ENCODE measurements at regions not wholly inside any gene's neighbourhood (a gene's known extent, or its start where the extent isn't known, plus 50 kb on each side); places are given as distances from the start of the nearest gene placed in this dataset.

- H3K4me3 ChIP-seq (ENCODE audit: low read length): no peak overlapping the region
- no peak overlapping the region for H3K4me3 Mint-ChIP-seq
- H3K27ac Mint-ChIP-seq: no peak overlapping the region
- H3K27me3 Mint-ChIP-seq: no peaks in the 10 kb centered on the region
- H3K27me3 ChIP-seq (ENCODE audit: insufficient read depth, low read length, poor library complexity, severe bottlenecking): no peaks in the 10 kb centered on the region
- no peaks in the 10 kb centered on the region for H3K4me1 ChIP-seq (ENCODE audit: insufficient read depth, low read length)
- ChIA-PET CTCF (no interaction called here), POLR2A (no interaction called here)
- no peaks in the 10 kb centered on the region for H3K9me3 ChIP-seq (ENCODE audit: low read length)
- DNase-seq: no peak
- peaks cover 1 to 10% (median 2%) of the 10 kb centered on the region in 5 donors for H3K9me3 Mint-ChIP-seq
- H3K36me3 Mint-ChIP-seq: no peaks in the 10 kb centered on the region
- H3K4me1 Mint-ChIP-seq: no peaks in the 10 kb centered on the region
- H3K36me3 ChIP-seq (ENCODE audit: insufficient read depth, low read length): no peaks in the 10 kb centered on the region
- H3K27ac ChIP-seq (ENCODE audit: low read depth, low read length): no peak overlapping the region
Measured at GRCh38 chr12:84605983-84606382, 306.6 kb downstream of the SLC6A15 start.

- Mint-ChIP-seq H3K9me3 (peaks cover 0 to 7% (median 2%) of the 10 kb centered on the region in 5 donors), H3K4me3 (no peak overlapping the region), H3K27ac (no peak overlapping the region), H3K4me1 (no peaks in the 10 kb centered on the region), H3K27me3 (no peaks in the 10 kb centered on the region), H3K36me3 (no peaks in the 10 kb centered on the region)
- H3K27ac ChIP-seq (ENCODE audit: low read depth, low read length): no peak overlapping the region
- CTCF ChIA-PET: no interaction called here
- no peak for DNase-seq
- no peaks in the 10 kb centered on the region for H3K36me3 ChIP-seq (ENCODE audit: insufficient read depth, low read length)
- no peaks in the 10 kb centered on the region for H3K27me3 ChIP-seq (ENCODE audit: insufficient read depth, low read length, poor library complexity, severe bottlenecking)
- H3K4me3 ChIP-seq (ENCODE audit: low read length): no peak overlapping the region
- POLR2A ChIA-PET: no interaction called here
- no peaks in the 10 kb centered on the region for H3K9me3 ChIP-seq (ENCODE audit: low read length)
- no peaks in the 10 kb centered on the region for H3K4me1 ChIP-seq (ENCODE audit: insufficient read depth, low read length)
Measured at GRCh38 chr12:84604551-84604950, 308.0 kb downstream of the SLC6A15 start.

- DNase-seq: no peak
- Mint-ChIP-seq H3K27ac (no peak overlapping the region), H3K36me3 (no peaks in the 10 kb centered on the region), H3K27me3 (no peaks in the 10 kb centered on the region), H3K9me3 (peaks cover 0 to 9% (median 2%) of the 10 kb centered on the region in 5 donors), H3K4me1 (no peaks in the 10 kb centered on the region), H3K4me3 (no peak overlapping the region)
- H3K4me3 ChIP-seq (ENCODE audit: low read length): no peak overlapping the region
- ChIA-PET POLR2A (no interaction called here), CTCF (no interaction called here)
- H3K9me3 ChIP-seq (ENCODE audit: low read length): no peaks in the 10 kb centered on the region
- H3K36me3 ChIP-seq (ENCODE audit: insufficient read depth, low read length): no peaks in the 10 kb centered on the region
- no peaks in the 10 kb centered on the region for H3K27me3 ChIP-seq (ENCODE audit: insufficient read depth, low read length, poor library complexity, severe bottlenecking)
- no peaks in the 10 kb centered on the region for H3K4me1 ChIP-seq (ENCODE audit: insufficient read depth, low read length)
- no peak overlapping the region for H3K27ac ChIP-seq (ENCODE audit: low read depth, low read length)
Measured at GRCh38 chr12:84603484-84604248, 308.9 kb downstream of the SLC6A15 start.

GRCh38 chr12:84601483-84601882, 311.1 kb downstream of the SLC6A15 start:
- CTCF ChIA-PET: no interaction called here
- Mint-ChIP-seq H3K36me3 (no peaks in the 10 kb centered on the region), H3K4me1 (no peaks in the 10 kb centered on the region), H3K9me3 (peaks cover 0 to 23% (median 2%) of the 10 kb centered on the region in 5 donors), H3K4me3 (no peak overlapping the region), H3K27ac (no peak overlapping the region), H3K27me3 (no peaks in the 10 kb centered on the region)
- POLR2A ChIA-PET: no interaction called here
- DNase-seq: no peak
- Histone ChIP-seq H3K9me3 (ENCODE audit: low read length) (no peaks in the 10 kb centered on the region), H3K27me3 (ENCODE audit: insufficient read depth, low read length, poor library complexity, severe bottlenecking) (no peaks in the 10 kb centered on the region), H3K27ac (ENCODE audit: low read depth, low read length) (no peak overlapping the region), H3K4me1 (ENCODE audit: insufficient read depth, low read length) (no peaks in the 10 kb centered on the region), H3K4me3 (ENCODE audit: low read length) (no peak overlapping the region), H3K36me3 (ENCODE audit: insufficient read depth, low read length) (no peaks in the 10 kb centered on the region)

GRCh38 chr12:84599539-84599938, 313.1 kb downstream of the SLC6A15 start:
- no peak overlapping the region for H3K4me3 Mint-ChIP-seq
- Histone ChIP-seq H3K4me3 (ENCODE audit: low read length) (no peak overlapping the region), H3K36me3 (ENCODE audit: insufficient read depth, low read length) (no peaks in the 10 kb centered on the region), H3K27ac (ENCODE audit: low read depth, low read length) (no peak overlapping the region), H3K9me3 (ENCODE audit: low read length) (no peaks in the 10 kb centered on the region), H3K4me1 (ENCODE audit: insufficient read depth, low read length) (no peaks in the 10 kb centered on the region), H3K27me3 (ENCODE audit: insufficient read depth, low read length, poor library complexity, severe bottlenecking) (no peaks in the 10 kb centered on the region)
- DNase-seq: no peak
- CTCF ChIA-PET: no interaction called here
- POLR2A ChIA-PET: no interaction called here
- no peaks in the 10 kb centered on the region for H3K4me1 Mint-ChIP-seq
- peaks cover 0 to 23% (median 2%) of the 10 kb centered on the region in 5 donors for H3K9me3 Mint-ChIP-seq
- H3K27me3 Mint-ChIP-seq: no peaks in the 10 kb centered on the region
- no peaks in the 10 kb centered on the region for H3K36me3 Mint-ChIP-seq
- no peak overlapping the region for H3K27ac Mint-ChIP-seq

- Mint-ChIP-seq H3K9me3 (peaks cover 0 to 26% (median 2%) of the 10 kb centered on the region in 5 donors), H3K27ac (no peak overlapping the region), H3K4me1 (no peaks in the 10 kb centered on the region), H3K36me3 (no peaks in the 10 kb centered on the region), H3K4me3 (no peak overlapping the region), H3K27me3 (no peaks in the 10 kb centered on the region)
- Histone ChIP-seq H3K36me3 (ENCODE audit: insufficient read depth, low read length) (no peaks in the 10 kb centered on the region), H3K9me3 (ENCODE audit: low read length) (no peaks in the 10 kb centered on the region), H3K4me1 (ENCODE audit: insufficient read depth, low read length) (no peaks in the 10 kb centered on the region), H3K27me3 (ENCODE audit: insufficient read depth, low read length, poor library complexity, severe bottlenecking) (no peaks in the 10 kb centered on the region), H3K27ac (ENCODE audit: low read depth, low read length) (no peak overlapping the region), H3K4me3 (ENCODE audit: low read length) (no peak overlapping the region)
- POLR2A ChIA-PET: no interaction called here
- DNase-seq: no peak
- CTCF ChIA-PET: no interaction called here
Measured at GRCh38 chr12:84596266-84596665, 316.3 kb downstream of the SLC6A15 start.

GRCh38 chr12:84594157-84594556, 318.4 kb downstream of the SLC6A15 start:
- Histone ChIP-seq H3K27me3 (ENCODE audit: insufficient read depth, low read length, poor library complexity, severe bottlenecking) (no peaks in the 10 kb centered on the region), H3K4me1 (ENCODE audit: insufficient read depth, low read length) (no peaks in the 10 kb centered on the region), H3K9me3 (ENCODE audit: low read length) (no peaks in the 10 kb centered on the region), H3K36me3 (ENCODE audit: insufficient read depth, low read length) (no peaks in the 10 kb centered on the region), H3K27ac (ENCODE audit: low read depth, low read length) (no peak overlapping the region), H3K4me3 (ENCODE audit: low read length) (no peak overlapping the region)
- Mint-ChIP-seq H3K27me3 (no peaks in the 10 kb centered on the region), H3K36me3 (no peaks in the 10 kb centered on the region), H3K9me3 (peaks cover under 1 to 33% (median 5%) of the 10 kb centered on the region in 5 donors), H3K4me3 (no peak overlapping the region), H3K27ac (no peak overlapping the region), H3K4me1 (no peaks in the 10 kb centered on the region)
- ChIA-PET CTCF (no interaction called here), POLR2A (no interaction called here)
- no peak for DNase-seq

- no peaks in the 10 kb centered on the region for H3K4me1 ChIP-seq (ENCODE audit: insufficient read depth, low read length)
- H3K27me3 Mint-ChIP-seq: no peaks in the 10 kb centered on the region
- CTCF ChIA-PET: no interaction called here
- DNase-seq: no peak
- no peak overlapping the region for H3K27ac Mint-ChIP-seq
- H3K27me3 ChIP-seq (ENCODE audit: insufficient read depth, low read length, poor library complexity, severe bottlenecking): no peaks in the 10 kb centered on the region
- no peaks in the 10 kb centered on the region for H3K9me3 ChIP-seq (ENCODE audit: low read length)
- H3K36me3 ChIP-seq (ENCODE audit: insufficient read depth, low read length): no peaks in the 10 kb centered on the region
- H3K4me1 Mint-ChIP-seq: no peaks in the 10 kb centered on the region
- POLR2A ChIA-PET: no interaction called here
- H3K9me3 Mint-ChIP-seq: peaks cover 0 to 12% (median 2%) of the 10 kb centered on the region in 5 donors
- no peak overlapping the region for H3K4me3 Mint-ChIP-seq
- H3K36me3 Mint-ChIP-seq: no peaks in the 10 kb centered on the region
- H3K27ac ChIP-seq (ENCODE audit: low read depth, low read length): no peak overlapping the region
- H3K4me3 ChIP-seq (ENCODE audit: low read length): no peak overlapping the region
Measured at GRCh38 chr12:84585776-84586395, 326.7 kb downstream of the SLC6A15 start.
